Common myeloid progenitor, CD34-positive (primary cell): ENCODE measurements at regions not wholly inside any gene's neighbourhood (a gene's known extent, or its start where the extent isn't known, plus 50 kb on each side); places are given as distances from the start of the nearest gene placed in this dataset.
A peak's percentile ranks its signal among the peaks of the same experiment; 100 is the strongest.

Source experiments
- CTCF ChIA-PET: fragments of 350-600 bp; sonication (Branson Sonifier 250); formaldehyde crosslinking; loops from one replicate; lab custom pipeline; 2021; ENCODE audit warnings: antibody characterized with exemption; lab: Charles Lee
- POLR2A ChIA-PET: fragments of 350-600 bp; sonication (Branson Sonifier 250); formaldehyde crosslinking; loops from one replicate; lab custom pipeline; 2021; ENCODE audit warnings: antibody characterized with exemption; lab: Charles Lee
- DNase-seq, 3 donors: peaks; one replicate each; pipeline versions ENCODE4 v3.0.0 to v3.0.0-alpha.2; 2013
- H3K27ac ChIP-seq, 2 experiments: 1 replicate in 1 of 2; 2 replicates in 1 of 2; pipeline ENCODE4 v1.7.0; 2013; ENCODE audit warnings: inconsistent platforms in 2 of 2, low read length in 2 of 2, mild to moderate bottlenecking in 2 of 2, low read depth in 1 of 2, moderate library complexity in 1 of 2; ENCODE audit not compliant: severe bottlenecking in 2 of 2, insufficient read depth in 1 of 2, poor library complexity in 1 of 2
- H3K27me3 ChIP-seq, 5 experiments: replicated peaks in 2 of 5; 1 replicate in 3 of 5; 2 replicates in 2 of 5; pipeline versions ENCODE4 v1.6.1 to v1.7.0; 2013; ENCODE audit warnings: low read length in 4 of 5, mild to moderate bottlenecking in 2 of 5, moderate library complexity in 2 of 5, inconsistent platforms in 1 of 5; ENCODE audit not compliant: insufficient read depth in 5 of 5, control insufficient read depth in 4 of 5
- H3K36me3 ChIP-seq, 4 experiments: 1 replicate in 2 of 4; 2 replicates in 2 of 4; pipeline versions ENCODE4 v1.6.1 to v1.7.0; 2013; ENCODE audit warnings: low read length in 3 of 4, control low read depth in 1 of 4, mild to moderate bottlenecking in 1 of 4; ENCODE audit not compliant: control insufficient read depth in 4 of 4, insufficient read depth in 4 of 4
- H3K4me1 ChIP-seq, 4 experiments: 1 replicate in 3 of 4; 2 replicates in 1 of 4; pipeline versions ENCODE4 v1.6.1 to v1.7.1; 2013; ENCODE audit warnings: low read length in 3 of 4, mild to moderate bottlenecking in 3 of 4, control low read depth in 1 of 4, inconsistent platforms in 1 of 4, moderate library complexity in 1 of 4; ENCODE audit not compliant: control insufficient read depth in 4 of 4, insufficient read depth in 4 of 4; ENCODE audit errors: control extremely low read depth in 1 of 4
- H3K4me3 ChIP-seq, 7 experiments: 1 replicate in 4 of 7; 2 replicates in 3 of 7; pipeline versions ENCODE4 v1.5.1 to v1.7.0; 2013; ENCODE audit warnings: mild to moderate bottlenecking in 7 of 7, low read length in 6 of 7, moderate library complexity in 6 of 7, inconsistent platforms in 2 of 7, low read depth in 2 of 7, control low read depth in 1 of 7; ENCODE audit not compliant: insufficient read depth in 4 of 7, control insufficient read depth in 1 of 7; ENCODE audit errors: extremely low read depth in 1 of 7
- H3K9me3 ChIP-seq, 5 experiments: 1 replicate in 4 of 5; 2 replicates in 1 of 5; pipeline versions ENCODE4 v1.6.1 to v1.7.1; 2013; ENCODE audit warnings: low read length in 4 of 5, mild to moderate bottlenecking in 2 of 5, inconsistent platforms in 1 of 5, low read depth in 1 of 5, moderate library complexity in 1 of 5; ENCODE audit not compliant: control insufficient read depth in 4 of 5, insufficient read depth in 2 of 5; ENCODE audit errors: control extremely low read depth in 1 of 5
- WGBS: methylation state at CpG from one replicate; pipeline ENCODE4 v1.1.5; 2013; ENCODE audit not compliant: insufficient coverage; 5-methylcytosine and 5-hydroxymethylcytosine counted together

- ChIA-PET CTCF (interaction anchor here (1.3 to 1.8 kb wide), 3 partner anchors 9 to 148 kb away, joined by 3 to 5 read pairs (median 4); no protein-coding TSS in a partner anchor), POLR2A (no interaction called here)
- Histone ChIP-seq H3K27me3 (no peaks in the 10 kb centered on the region), H3K4me1 (no peaks in the 10 kb centered on the region), H3K27ac (no peak overlapping the region), H3K36me3 (no peaks in the 10 kb centered on the region), H3K4me3 (no peak overlapping the region), H3K9me3 (no peaks in the 10 kb centered on the region)
- 83% methylated on average over 1 of the region's 1 CpG for WGBS
- DNase-seq: no peak
These were observed 82.1 kb downstream of the AREG start for GRCh38 chr4:74527049-74527448.

- no CpG with 5 or more reads among the region's 1 CpG for WGBS
- ChIA-PET POLR2A (no interaction called here), CTCF (interaction anchor here (1.0 to 8.2 kb wide), 7 partner anchors 9 to 208 kb away, joined by 3 to 87 read pairs (median 4); no protein-coding TSS in a partner anchor)
These were observed 83.2 kb downstream of the AREG start for GRCh38 chr4:74528178-74528577.

GRCh38 chr4:74529284-74530041 is 84.5 kb downstream of the AREG start:
- Histone ChIP-seq H3K27me3 (no peaks in the 10 kb centered on the region), H3K4me1 (no peaks in the 10 kb centered on the region), H3K27ac (no peak overlapping the region), H3K9me3 (no peaks in the 10 kb centered on the region), H3K36me3 (no peaks in the 10 kb centered on the region), H3K4me3 (no peak overlapping the region)
- POLR2A ChIA-PET: no interaction called here
- WGBS: 94% methylated on average over 5 of the region's 11 CpGs
- DNase-seq: no peak
- CTCF ChIA-PET: interaction anchor here (0.7 to 8.2 kb wide), 9 partner anchors 8 to 210 kb away, joined by 3 to 105 read pairs (median 4); no protein-coding TSS in a partner anchor

More at GRCh38 chr4:74528178-74528577, 83.2 kb downstream of the AREG start:
- no peak for DNase-seq
- Histone ChIP-seq H3K36me3 (no peaks in the 10 kb centered on the region), H3K4me1 (no peaks in the 10 kb centered on the region), H3K4me3 (no peak overlapping the region), H3K27me3 (no peaks in the 10 kb centered on the region), H3K27ac (no peak overlapping the region), H3K9me3 (no peaks in the 10 kb centered on the region)

- WGBS: 40% methylated on average over 2 of the region's 6 CpGs
- no peak overlapping the region for H3K27ac ChIP-seq
- DNase-seq: peak; percentile 69 to 76 (median 75)
These were observed 87.2 kb downstream of the AREG start for GRCh38 chr4:74531963-74532794.

GRCh38 chr4:74534121-74534520 is 89.2 kb downstream of the AREG start:
- H3K27ac ChIP-seq: no peak overlapping the region
- H3K4me3 ChIP-seq: no peak overlapping the region
- no peaks in the 10 kb centered on the region for H3K9me3 ChIP-seq
- WGBS: 94% methylated on average over 2 of the region's 3 CpGs
- H3K27me3 ChIP-seq: no peaks in the 10 kb centered on the region
- ChIA-PET POLR2A (no interaction called here), CTCF (interaction anchor here (1.3 to 8.2 kb wide), 13 partner anchors 10 to 771 kb away, joined by 3 to 105 read pairs (median 8); no protein-coding TSS in a partner anchor)
- H3K4me1 ChIP-seq: no peaks in the 10 kb centered on the region
- no peak for DNase-seq
- H3K36me3 ChIP-seq: no peaks in the 10 kb centered on the region

More at GRCh38 chr4:74531963-74532794, 87.2 kb downstream of the AREG start:
- no peaks in the 10 kb centered on the region for H3K27me3 ChIP-seq
- H3K9me3 ChIP-seq: no peaks in the 10 kb centered on the region
- H3K4me3 ChIP-seq: no peak overlapping the region
- no peaks in the 10 kb centered on the region for H3K36me3 ChIP-seq
- ChIA-PET POLR2A (no interaction called here), CTCF (interaction anchor here (0.7 to 8.2 kb wide), 34 partner anchors 9 to 343 kb away, joined by 3 to 105 read pairs (median 6); partner anchors contain the start of gene AREG)
- H3K4me1 ChIP-seq: no peaks in the 10 kb centered on the region

- ChIA-PET POLR2A (no interaction called here), CTCF (interaction anchor here (0.8 to 8.2 kb wide), 11 partner anchors 9 to 215 kb away, joined by 3 to 105 read pairs (median 8); no protein-coding TSS in a partner anchor)
- DNase-seq: no peak
These were observed 90.0 kb downstream of the AREG start for GRCh38 chr4:74534936-74535335.

More at GRCh38 chr4:74534936-74535335, 90.0 kb downstream of the AREG start:
- Histone ChIP-seq H3K36me3 (no peaks in the 10 kb centered on the region), H3K27me3 (no peaks in the 10 kb centered on the region), H3K9me3 (no peaks in the 10 kb centered on the region), H3K4me1 (no peaks in the 10 kb centered on the region), H3K4me3 (no peak overlapping the region), H3K27ac (no peak overlapping the region)
